SJSA1 (cell line): ENCODE measurements at regions not wholly inside any gene's neighbourhood (a gene's known extent, or its start where the extent isn't known, plus 50 kb on each side); places are given as distances from the start of the nearest gene placed in this dataset.

Source experiments
- DNase-seq, 2 experiments: peaks; one replicate each; pipeline ENCODE4 v3.0.0-alpha.2; 2015 to 2020; ENCODE audit warnings: low spot score in 2 of 2, low read depth in 1 of 2
- H3K27ac ChIP-seq: fragments of 250-450 bp; sonication (Bioruptor Pico); 2 replicates; pipeline ENCODE4 v1.5.1; 2020; ENCODE audit warnings: mild to moderate bottlenecking, moderate library complexity
- H3K27me3 ChIP-seq: fragments of 250-450 bp; sonication (Bioruptor Pico); replicated peaks from 2 replicates; pipeline ENCODE4 v1.5.1; 2020; ENCODE audit warnings: mild to moderate bottlenecking, moderate library complexity
- H3K36me3 ChIP-seq: fragments of 250-450 bp; sonication (Bioruptor Pico); 2 replicates; pipeline ENCODE4 v1.5.1; 2020; ENCODE audit warnings: mild to moderate bottlenecking
- H3K4me1 ChIP-seq: fragments of 250-450 bp; sonication (Bioruptor Pico); replicated peaks from 2 replicates; pipeline ENCODE4 v1.6.1; 2021; ENCODE audit warnings: mild to moderate bottlenecking
- H3K4me3 ChIP-seq: fragments of 250-450 bp; sonication (Bioruptor Pico); 2 replicates; pipeline ENCODE4 v1.5.1; 2020; ENCODE audit warnings: mild to moderate bottlenecking
- H3K9me3 ChIP-seq: fragments of 250-450 bp; sonication (Bioruptor Pico); replicated peaks from 2 replicates; pipeline ENCODE4 v1.5.1; 2020; ENCODE audit warnings: mild to moderate bottlenecking

GRCh38 chr4:130143656-130144055 lies 1047.7 kb downstream of the C4orf33 start:
- H3K9me3 ChIP-seq: no peaks in the 10 kb centered on the region
- no peaks in the 10 kb centered on the region for H3K4me1 ChIP-seq
- no peak overlapping the region for H3K27ac ChIP-seq
- no peaks in the 10 kb centered on the region for H3K36me3 ChIP-seq
- DNase-seq: no peak
- no peaks in the 10 kb centered on the region for H3K27me3 ChIP-seq
- no peak overlapping the region for H3K4me3 ChIP-seq

GRCh38 chr4:130146773-130147172 lies 1050.8 kb downstream of the C4orf33 start:
- H3K27me3 ChIP-seq: no peaks in the 10 kb centered on the region
- H3K4me3 ChIP-seq: no peak overlapping the region

GRCh38 chr4:130147641-130148040 lies 1051.7 kb downstream of the C4orf33 start:
- H3K9me3 ChIP-seq: no peaks in the 10 kb centered on the region
- H3K27ac ChIP-seq: no peak overlapping the region
- no peak for DNase-seq
- no peaks in the 10 kb centered on the region for H3K36me3 ChIP-seq
- H3K4me1 ChIP-seq: no peaks in the 10 kb centered on the region
- no peak overlapping the region for H3K4me3 ChIP-seq
- no peaks in the 10 kb centered on the region for H3K27me3 ChIP-seq

More at GRCh38 chr4:130146773-130147172, 1050.8 kb downstream of the C4orf33 start:
- Histone ChIP-seq H3K4me1 (no peaks in the 10 kb centered on the region), H3K9me3 (no peaks in the 10 kb centered on the region), H3K27ac (no peak overlapping the region), H3K36me3 (no peaks in the 10 kb centered on the region)
- no peak for DNase-seq

- H3K4me3 ChIP-seq: no peak overlapping the region
- H3K9me3 ChIP-seq: no peaks in the 10 kb centered on the region
These were observed 1058.9 kb downstream of the C4orf33 start for GRCh38 chr4:130154901-130155300.

GRCh38 chr4:130163701-130164100 lies 1067.7 kb downstream of the C4orf33 start:
- Histone ChIP-seq H3K9me3 (no peaks in the 10 kb centered on the region), H3K27ac (no peak overlapping the region), H3K4me3 (no peak overlapping the region), H3K4me1 (no peaks in the 10 kb centered on the region), H3K27me3 (no peaks in the 10 kb centered on the region), H3K36me3 (no peaks in the 10 kb centered on the region)
- no peak for DNase-seq

More at GRCh38 chr4:130154901-130155300, 1058.9 kb downstream of the C4orf33 start:
- no peaks in the 10 kb centered on the region for H3K4me1 ChIP-seq
- H3K27me3 ChIP-seq: no peaks in the 10 kb centered on the region
- DNase-seq: no peak
- H3K27ac ChIP-seq: no peak overlapping the region
- H3K36me3 ChIP-seq: no peaks in the 10 kb centered on the region

GRCh38 chr4:130165381-130165780 lies 1069.4 kb downstream of the C4orf33 start:
- no peaks in the 10 kb centered on the region for H3K36me3 ChIP-seq
- H3K4me1 ChIP-seq: no peaks in the 10 kb centered on the region
- no peak overlapping the region for H3K4me3 ChIP-seq
- no peaks in the 10 kb centered on the region for H3K9me3 ChIP-seq
- no peak overlapping the region for H3K27ac ChIP-seq
- H3K27me3 ChIP-seq: no peaks in the 10 kb centered on the region
- DNase-seq: no peak

GRCh38 chr4:130172156-130172555 lies 1076.2 kb downstream of the C4orf33 start:
- H3K36me3 ChIP-seq: no peaks in the 10 kb centered on the region
- DNase-seq: no peak
- no peak overlapping the region for H3K27ac ChIP-seq
- H3K4me3 ChIP-seq: no peak overlapping the region
- H3K9me3 ChIP-seq: no peaks in the 10 kb centered on the region
- H3K4me1 ChIP-seq: no peaks in the 10 kb centered on the region
- H3K27me3 ChIP-seq: no peaks in the 10 kb centered on the region; the same call in 1 of the 2 replicates

GRCh38 chr4:130178106-130178505 lies 1082.2 kb downstream of the C4orf33 start:
- Histone ChIP-seq H3K27ac (no peak overlapping the region), H3K27me3 (no peaks in the 10 kb centered on the region; the same call in 1 of the 2 replicates), H3K4me3 (no peak overlapping the region), H3K9me3 (no peaks in the 10 kb centered on the region), H3K36me3 (no peaks in the 10 kb centered on the region), H3K4me1 (no peaks in the 10 kb centered on the region)
- no peak for DNase-seq

- Histone ChIP-seq H3K4me1 (no peaks in the 10 kb centered on the region), H3K27me3 (no peaks in the 10 kb centered on the region), H3K9me3 (no peaks in the 10 kb centered on the region), H3K4me3 (no peak overlapping the region), H3K27ac (no peak overlapping the region), H3K36me3 (no peaks in the 10 kb centered on the region)
- DNase-seq: no peak
These were observed 1087.1 kb downstream of the C4orf33 start for GRCh38 chr4:130183096-130183495.

- Histone ChIP-seq H3K4me3 (no peak overlapping the region), H3K27ac (no peak overlapping the region), H3K36me3 (no peaks in the 10 kb centered on the region), H3K9me3 (no peaks in the 10 kb centered on the region), H3K4me1 (no peaks in the 10 kb centered on the region), H3K27me3 (no peaks in the 10 kb centered on the region)
- no peak for DNase-seq
These were observed 1087.8 kb downstream of the C4orf33 start for GRCh38 chr4:130183766-130184165.

- no peak overlapping the region for H3K4me3 ChIP-seq
- H3K9me3 ChIP-seq: no peaks in the 10 kb centered on the region
- DNase-seq: no peak
- no peak overlapping the region for H3K27ac ChIP-seq
- H3K4me1 ChIP-seq: no peaks in the 10 kb centered on the region
- H3K27me3 ChIP-seq: no peaks in the 10 kb centered on the region
- H3K36me3 ChIP-seq: no peaks in the 10 kb centered on the region
These were observed 1089.2 kb downstream of the C4orf33 start for GRCh38 chr4:130185123-130185522.

GRCh38 chr4:130186931-130187330 lies 1091.0 kb downstream of the C4orf33 start:
- H3K27me3 ChIP-seq: no peaks in the 10 kb centered on the region
- no peak for DNase-seq
- H3K36me3 ChIP-seq: no peaks in the 10 kb centered on the region
- no peaks in the 10 kb centered on the region for H3K9me3 ChIP-seq
- H3K27ac ChIP-seq: no peak overlapping the region
- no peaks in the 10 kb centered on the region for H3K4me1 ChIP-seq
- no peak overlapping the region for H3K4me3 ChIP-seq

GRCh38 chr4:130187587-130187986 lies 1091.6 kb downstream of the C4orf33 start:
- Histone ChIP-seq H3K27me3 (no peaks in the 10 kb centered on the region), H3K27ac (no peak overlapping the region), H3K4me3 (no peak overlapping the region), H3K36me3 (no peaks in the 10 kb centered on the region), H3K4me1 (no peaks in the 10 kb centered on the region), H3K9me3 (no peaks in the 10 kb centered on the region)
- DNase-seq: no peak

GRCh38 chr4:130192787-130193186 lies 1096.8 kb downstream of the C4orf33 start:
- H3K4me1 ChIP-seq: no peaks in the 10 kb centered on the region
- H3K27ac ChIP-seq: no peak overlapping the region
- DNase-seq: no peak
- H3K9me3 ChIP-seq: no peaks in the 10 kb centered on the region
- H3K27me3 ChIP-seq: no peaks in the 10 kb centered on the region
- no peaks in the 10 kb centered on the region for H3K36me3 ChIP-seq
- no peak overlapping the region for H3K4me3 ChIP-seq

- Histone ChIP-seq H3K27ac (no peak overlapping the region), H3K9me3 (peaks cover 7% of the 10 kb centered on the region; the same call in 1 of the 2 replicates), H3K4me1 (no peaks in the 10 kb centered on the region), H3K4me3 (no peak overlapping the region), H3K27me3 (no peaks in the 10 kb centered on the region), H3K36me3 (no peaks in the 10 kb centered on the region)
- no peak for DNase-seq
These were observed 1102.0 kb downstream of the C4orf33 start for GRCh38 chr4:130197946-130198345.
